GM18858 (cell line): ENCODE measurements at regions not wholly inside any gene's neighbourhood (a gene's known extent, or its start where the extent isn't known, plus 50 kb on each side); places are given as distances from the start of the nearest gene placed in this dataset.
"Not testable (repeated sequence)": the region's sequence is repeated elsewhere in the genome, so short reads cannot be mapped to it uniquely, and the experiment has no call there.

ENCODE experiments used
- ATAC-seq: cut with Tn5 transposase; IDR thresholded peaks from one replicate; pipeline ENCODE4 v1.9.1; 2021; ENCODE audit not compliant: unreplicated experiment

DNA sequence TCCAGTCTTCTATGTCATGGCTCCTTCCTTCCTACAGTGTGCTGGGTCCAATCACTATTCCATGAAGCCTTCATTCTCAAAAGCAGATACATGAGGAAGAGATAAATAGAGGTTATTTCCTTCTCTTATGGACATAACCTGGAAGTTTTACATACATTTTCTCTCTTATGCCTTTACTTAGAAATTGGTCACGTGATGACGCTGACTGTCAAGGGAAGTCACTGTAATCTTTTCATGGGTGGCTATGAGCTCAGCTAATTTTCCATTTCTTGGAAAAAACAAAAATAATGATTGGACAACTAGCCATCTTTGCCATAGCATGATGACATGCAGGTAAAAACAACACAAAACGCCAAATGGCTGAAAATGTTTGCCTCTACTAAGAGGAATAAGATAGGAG, 151.6 kb upstream of the PRSS16 start:
- no peak for ATAC-seq

DNA sequence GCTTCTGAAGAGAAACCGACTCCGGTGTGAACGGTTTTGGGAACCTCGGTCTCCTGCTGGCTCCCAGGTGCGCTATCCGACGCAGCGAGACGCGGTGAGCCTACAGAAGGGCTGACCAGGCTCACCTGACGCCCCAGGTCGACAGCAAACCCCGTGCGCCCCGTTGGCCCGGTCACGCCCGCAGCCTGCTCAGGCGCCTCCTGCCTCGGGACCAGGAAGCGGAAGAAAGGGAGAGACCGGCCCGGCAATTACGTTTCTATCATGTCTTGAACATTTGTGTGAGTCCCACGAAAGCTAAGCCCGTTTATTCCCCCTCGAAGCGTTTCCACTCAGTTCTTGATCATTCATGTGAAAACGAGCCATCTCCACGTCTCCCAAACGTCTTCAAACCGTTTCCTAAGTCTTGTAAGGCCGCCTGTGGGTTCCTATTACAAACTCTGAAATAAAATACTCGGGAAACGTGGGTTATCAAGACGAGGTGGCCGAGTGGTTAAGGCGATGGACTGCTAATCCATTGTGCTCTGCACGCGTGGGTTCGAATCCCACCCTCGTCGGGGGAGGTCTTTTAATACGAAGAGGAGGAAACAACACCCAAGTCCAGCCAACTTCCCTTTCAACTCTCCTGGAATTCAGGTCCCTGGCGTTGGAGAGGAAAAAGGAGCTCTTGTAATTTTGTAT, 150.5 kb upstream of the PRSS16 start:
- no peak for ATAC-seq

- ATAC-seq = no peak
These were observed 148.5 kb upstream of the PRSS16 start for GRCh38 chr6:27098956-27099355.

DNA sequence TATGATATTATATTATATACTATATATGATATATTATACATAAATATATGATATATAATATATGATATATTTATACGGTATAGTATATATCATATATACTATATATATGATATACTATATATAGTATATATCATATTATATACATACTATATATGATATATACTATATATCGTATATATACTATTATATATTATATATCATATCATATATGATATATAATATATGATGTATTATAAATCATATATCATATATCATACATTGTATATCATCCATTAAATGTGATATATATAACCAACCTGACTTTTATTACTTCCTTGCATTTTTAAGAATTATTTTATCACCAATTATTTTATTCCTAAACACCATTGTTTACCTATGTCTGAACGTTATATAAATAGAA, 146.6 kb upstream of the PRSS16 start:
- ATAC-seq = no peak

DNA sequence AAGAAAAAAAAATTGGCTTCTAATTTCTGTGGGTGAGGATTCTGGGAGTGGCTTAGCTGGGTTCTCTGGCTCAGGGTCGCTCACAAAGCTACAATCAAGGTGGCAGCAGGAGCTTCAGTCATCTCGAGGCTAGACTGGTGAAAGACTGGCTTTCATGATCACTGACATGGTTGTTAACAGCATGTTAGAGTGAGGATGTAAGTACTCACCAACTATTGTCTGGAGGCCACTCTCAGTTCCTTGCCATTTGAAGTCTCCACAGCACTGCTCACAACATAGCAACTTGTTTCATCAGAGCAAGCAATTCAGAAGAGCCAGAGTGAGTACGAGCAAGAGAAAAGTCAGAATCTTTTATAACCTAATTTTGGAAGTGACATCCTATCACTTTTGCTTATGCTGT, 145.7 kb upstream of the PRSS16 start:
- ATAC-seq = no peak

- no peak for ATAC-seq
These were observed 141.1 kb upstream of the PRSS16 start for GRCh38 chr6:27106382-27106781.

GRCh38 chr6:27111743-27112142, 135.8 kb upstream of the PRSS16 start:
- no peak for ATAC-seq

DNA sequence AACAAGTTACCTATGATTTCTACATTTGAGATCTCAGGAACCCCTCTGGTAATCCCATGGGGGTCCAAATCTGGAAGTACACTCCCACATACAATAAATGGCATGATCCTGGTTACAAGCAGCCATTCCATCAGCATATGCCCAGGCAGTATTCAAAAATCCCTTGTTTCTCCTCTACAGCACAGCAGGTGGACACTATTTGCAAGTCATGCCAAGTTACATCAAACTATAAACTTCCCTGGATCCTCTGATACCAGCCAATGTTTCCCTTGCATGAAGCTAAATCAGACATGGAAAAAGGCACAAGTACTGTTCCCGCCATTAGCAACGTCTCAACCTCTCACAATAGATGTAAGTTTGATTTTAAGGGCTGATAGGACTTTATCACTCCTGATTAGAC, 134.5 kb upstream of the PRSS16 start:
- ATAC-seq = no peak

GRCh38 chr6:27119329-27119728, 128.2 kb upstream of the PRSS16 start:
- no peak for ATAC-seq

- ATAC-seq = no peak
These were observed 127.7 kb upstream of the PRSS16 start for GRCh38 chr6:27119761-27120160.

DNA sequence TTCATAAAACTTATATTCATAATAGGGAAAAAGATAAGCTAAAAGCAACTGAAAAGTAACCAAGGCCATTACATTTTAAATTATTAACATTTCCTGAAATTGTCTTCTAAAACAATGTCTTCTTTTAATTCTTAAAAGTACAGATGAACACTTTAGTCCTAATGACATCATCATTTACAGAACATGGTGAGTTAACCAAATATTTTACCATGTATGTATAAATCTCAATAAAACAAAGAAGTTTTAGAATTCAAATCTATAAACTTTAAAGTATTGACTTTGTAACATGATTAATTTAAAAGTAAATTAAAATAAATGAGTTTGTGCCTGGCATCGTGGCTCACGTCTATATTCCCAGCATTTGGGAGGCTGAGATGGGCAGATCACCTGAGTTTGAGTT, 125.9 kb upstream of the PRSS16 start:
- no peak for ATAC-seq

GRCh38 chr6:27124252-27124657, 123.2 kb upstream of the PRSS16 start:
- ATAC-seq = no peak

- no peak for ATAC-seq
These were observed 121.3 kb upstream of the PRSS16 start for GRCh38 chr6:27126046-27126814.

- peak; percentile 51 for ATAC-seq
These were observed 120.5 kb upstream of the PRSS16 start for GRCh38 chr6:27126815-27127537.

GRCh38 chr6:27127874-27128273, 119.6 kb upstream of the PRSS16 start:
- ATAC-seq = not testable (repeated sequence)

- no peak for ATAC-seq
These were observed 119.0 kb upstream of the PRSS16 start for GRCh38 chr6:27128311-27129094.

GRCh38 chr6:27129095-27129815, 118.2 kb upstream of the PRSS16 start:
- ATAC-seq = no peak

- ATAC-seq = no peak
These were observed 117.6 kb upstream of the PRSS16 start for GRCh38 chr6:27129917-27130316.

GRCh38 chr6:27130668-27131428, 116.7 kb upstream of the PRSS16 start:
- ATAC-seq = no peak

- not testable (repeated sequence) for ATAC-seq
These were observed 115.3 kb upstream of the PRSS16 start for GRCh38 chr6:27132282-27132531.
